Suppressor macrophage treated with lipopolysaccharide for 1 hour (primary cell): ENCODE measurements at regions not wholly inside any gene's neighbourhood (a gene's known extent, or its start where the extent isn't known, plus 50 kb on each side); places are given as distances from the start of the nearest gene placed in this dataset.

Experiments
- DNase-seq, 3 donors: peaks; one replicate each; pipeline ENCODE4 v3.0.0-alpha.2; 2020 to 2022

DNA sequence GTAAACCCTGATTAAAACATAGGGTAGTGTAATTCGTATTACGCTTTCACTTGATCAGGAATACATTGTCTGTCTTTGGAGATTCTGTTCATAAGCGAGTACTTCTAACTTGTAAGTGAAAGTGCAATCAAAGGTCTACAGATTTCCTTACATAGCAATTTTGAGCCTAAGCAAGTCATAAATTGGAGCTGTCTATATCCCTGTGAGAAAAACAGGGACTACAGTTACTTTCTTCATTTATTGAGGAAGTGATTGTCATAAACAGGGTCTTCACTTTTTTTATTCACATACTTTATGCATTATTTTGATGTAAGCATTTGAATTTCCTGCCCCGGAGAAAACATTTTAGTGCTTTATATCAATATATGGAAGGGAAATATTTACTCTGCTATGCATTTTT lies 670.4 kb downstream of the CBLN2 start:
- no peak for DNase-seq

DNA sequence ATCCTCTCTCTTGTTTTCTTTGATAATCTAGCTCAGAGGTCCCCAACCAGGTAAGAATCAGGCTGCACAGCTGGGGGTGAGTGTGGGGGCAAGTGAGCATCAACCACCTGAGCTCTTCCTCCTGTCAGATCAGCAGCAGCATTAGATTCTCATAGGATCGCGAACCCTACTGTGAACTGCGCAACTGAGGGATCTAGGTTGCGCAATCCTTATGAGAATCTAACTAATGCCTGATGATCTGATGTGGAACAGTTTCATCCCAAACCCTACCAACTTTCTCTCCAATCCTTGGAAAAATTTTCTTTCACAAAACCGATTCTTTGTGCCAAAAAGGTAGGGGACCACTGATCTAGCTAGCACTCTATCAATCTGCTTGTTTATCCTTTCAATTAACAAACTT lies 678.3 kb downstream of the CBLN2 start:
- no peak for DNase-seq

DNA sequence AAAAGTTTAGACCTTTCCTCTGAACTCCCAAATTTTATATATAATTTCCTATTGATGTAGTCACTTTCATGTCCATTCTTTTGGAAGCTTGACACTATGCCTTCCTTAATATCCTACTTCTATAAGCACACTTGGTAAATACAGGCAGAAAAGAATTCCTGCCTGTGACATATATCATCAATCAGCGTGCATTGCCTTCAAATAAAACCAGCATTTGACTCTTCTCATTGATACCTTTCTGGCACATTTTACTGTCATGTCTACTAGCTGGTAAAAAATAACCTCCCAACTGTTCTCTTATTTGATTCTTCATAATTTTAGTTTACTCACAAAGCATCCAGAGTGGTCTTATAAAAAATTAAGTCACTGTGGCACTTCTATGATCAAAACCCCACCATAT lies 693.5 kb downstream of the CBLN2 start:
- DNase-seq, result no peak

DNA sequence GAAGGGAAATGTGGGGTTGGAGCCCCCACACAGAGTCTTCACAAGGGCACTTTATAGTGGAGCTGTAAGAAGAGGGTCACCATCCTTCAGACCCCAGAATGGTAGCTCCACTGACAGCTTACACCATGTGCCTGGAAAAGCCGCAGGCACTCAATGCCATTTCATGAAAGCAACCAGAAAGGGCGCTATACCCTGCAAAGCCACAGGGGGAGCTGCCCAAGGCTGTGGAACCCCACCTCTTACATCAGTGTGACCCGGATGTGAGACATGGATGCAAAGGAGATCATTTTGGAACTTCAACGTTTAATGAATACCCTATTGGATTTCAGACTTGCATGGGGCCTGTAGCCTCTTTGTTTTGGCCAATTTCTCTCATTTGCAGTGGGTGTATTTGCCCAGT lies 694.7 kb downstream of the CBLN2 start:
- no peak for DNase-seq

DNA sequence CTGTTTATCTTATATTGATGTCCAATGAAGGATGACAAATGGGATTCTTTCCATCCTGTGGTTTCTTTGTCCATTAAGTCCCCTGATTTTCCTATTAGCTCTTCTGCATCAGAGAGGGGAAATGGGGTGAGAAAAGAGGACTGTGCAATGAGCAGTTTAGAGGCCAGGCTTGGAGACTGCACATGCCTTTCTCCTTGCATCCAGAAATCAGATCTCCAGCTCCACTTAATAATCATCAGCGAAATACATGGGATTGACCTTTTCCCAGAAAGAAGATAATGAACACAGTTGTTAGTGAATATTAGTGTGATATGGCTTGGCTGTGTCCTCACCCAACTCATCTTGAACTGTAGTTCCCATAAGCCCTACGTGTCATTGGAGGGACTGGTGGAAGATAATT lies 697.4 kb downstream of the CBLN2 start:
- DNase-seq, result no peak

DNA sequence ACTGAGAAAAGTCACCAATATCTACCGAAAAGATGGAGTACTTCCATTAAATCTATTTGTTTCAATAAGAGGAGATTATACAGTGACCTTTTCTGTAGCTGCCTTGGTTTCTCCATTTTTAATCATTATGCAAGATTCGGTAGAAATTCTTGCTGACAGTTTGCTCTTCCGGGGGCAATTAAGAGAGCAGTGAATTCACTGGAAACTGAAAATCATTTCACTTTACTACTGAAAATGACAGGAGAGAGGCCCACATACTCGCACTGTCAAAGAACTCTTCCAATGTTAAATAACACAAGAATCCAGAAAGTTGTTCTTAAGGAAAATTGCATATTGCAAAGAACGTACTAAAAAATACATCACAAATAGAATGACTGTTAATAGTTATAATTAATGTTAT lies 699.3 kb downstream of the CBLN2 start:
- DNase-seq, result no peak

DNA sequence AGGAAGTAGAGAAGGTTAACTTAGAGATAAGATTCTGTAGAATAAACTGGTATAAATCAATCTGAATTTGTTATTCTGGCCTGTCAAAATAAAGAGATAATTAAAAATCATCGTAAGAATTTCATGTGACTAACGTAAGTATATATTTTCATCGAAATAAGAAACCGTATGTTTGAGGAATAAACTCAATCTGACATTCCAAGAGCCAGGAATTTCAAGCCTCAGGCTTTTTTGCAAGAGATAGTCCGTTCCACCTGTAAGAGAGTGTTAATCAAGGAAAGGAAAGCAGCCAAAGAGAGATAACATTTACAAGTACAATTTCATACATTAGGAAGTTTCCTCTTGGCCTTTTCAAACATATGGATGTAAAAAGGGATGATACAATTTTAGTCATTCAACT lies 701.5 kb downstream of the CBLN2 start:
- DNase-seq, result no peak

DNA sequence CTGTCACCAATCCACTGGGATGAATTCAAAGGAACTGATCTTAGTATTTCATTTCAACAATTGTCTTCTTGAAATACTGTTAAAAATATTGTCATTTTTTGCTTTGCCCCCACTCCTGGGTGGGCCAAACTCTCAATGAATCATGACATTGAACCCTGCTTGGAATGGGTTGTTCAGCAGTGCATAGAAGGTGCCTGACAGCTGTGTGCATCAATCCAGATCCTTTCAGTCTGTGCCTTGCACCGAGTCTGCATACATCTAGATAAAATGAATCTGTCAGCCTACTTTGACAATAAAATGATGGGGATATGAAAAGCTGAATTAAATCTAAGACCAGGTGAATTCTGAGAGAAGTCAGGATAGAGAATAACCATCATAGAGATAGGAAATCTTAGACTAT lies 706.6 kb downstream of the CBLN2 start:
- no peak for DNase-seq

DNA sequence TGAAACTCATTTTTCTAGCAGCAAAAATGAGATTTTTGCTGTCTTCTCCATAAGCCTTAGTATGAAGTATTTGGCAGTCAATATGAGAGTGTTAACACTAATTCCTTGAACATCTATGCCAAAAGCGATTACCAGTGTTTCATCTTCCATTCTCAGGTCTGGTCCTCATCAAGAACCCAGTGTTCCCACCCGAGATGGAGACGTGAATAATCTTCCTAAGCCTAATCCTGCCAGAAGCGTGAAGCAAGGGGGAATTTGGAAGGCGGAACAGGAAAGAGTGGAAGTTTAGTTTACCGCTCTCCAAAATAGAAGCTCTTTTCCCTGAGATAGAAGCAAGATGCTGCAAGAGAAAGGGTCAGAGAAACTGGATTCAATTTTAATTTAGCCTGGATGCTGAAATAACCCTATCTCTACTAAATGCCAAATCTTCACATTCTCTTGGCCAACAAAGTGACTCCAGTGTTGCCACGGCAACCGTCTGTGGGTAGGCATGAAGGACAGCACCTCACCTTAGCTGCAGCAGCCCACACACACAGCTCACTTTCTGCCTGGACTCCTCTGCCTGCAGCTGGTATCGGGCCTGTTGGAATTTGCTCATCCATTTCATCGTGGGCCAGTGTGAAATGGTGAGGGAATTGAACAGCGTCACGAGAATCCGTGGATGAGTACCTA lies 711.1 kb downstream of the CBLN2 start:
- DNase-seq, result no peak

DNA sequence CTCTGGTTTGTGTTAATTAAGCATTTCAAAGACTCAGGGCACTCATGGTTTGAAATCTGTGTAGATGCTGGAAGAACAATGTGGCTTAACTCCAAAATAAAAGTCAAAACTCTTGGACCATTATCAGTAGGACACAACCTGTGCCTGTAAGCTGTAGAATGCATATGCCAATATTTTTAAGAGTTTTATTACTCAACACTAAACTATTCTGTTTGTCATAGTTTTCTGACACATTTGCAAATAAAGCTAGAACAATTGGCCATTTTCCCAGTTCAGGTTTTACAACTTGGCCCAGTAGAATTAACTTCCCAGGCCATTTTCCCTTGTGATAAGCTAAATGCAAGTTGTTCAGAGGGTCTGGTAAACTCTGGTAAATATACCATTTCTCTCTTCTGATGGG lies 713.1 kb downstream of the CBLN2 start:
- DNase-seq, result no peak

DNA sequence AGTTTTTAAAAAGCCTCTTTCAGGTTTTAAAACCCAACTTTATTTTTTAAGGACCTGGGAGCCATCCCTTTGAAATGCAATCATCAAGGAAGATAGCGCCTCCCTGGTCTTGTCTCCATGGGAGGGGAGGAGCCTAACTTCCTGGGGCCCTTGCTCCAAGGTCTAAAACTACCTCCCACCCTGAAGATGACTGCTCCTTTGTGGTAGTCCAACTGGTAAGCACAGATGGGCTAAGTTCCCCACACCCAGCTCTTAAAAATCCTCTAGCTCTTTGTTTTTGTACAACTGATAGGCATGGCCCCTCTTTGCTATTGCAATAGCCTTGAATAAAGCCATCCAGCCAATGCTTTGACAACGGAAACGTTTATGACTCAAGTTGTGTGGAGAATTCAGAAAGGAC lies 716.8 kb downstream of the CBLN2 start:
- DNase-seq, result no peak

DNA sequence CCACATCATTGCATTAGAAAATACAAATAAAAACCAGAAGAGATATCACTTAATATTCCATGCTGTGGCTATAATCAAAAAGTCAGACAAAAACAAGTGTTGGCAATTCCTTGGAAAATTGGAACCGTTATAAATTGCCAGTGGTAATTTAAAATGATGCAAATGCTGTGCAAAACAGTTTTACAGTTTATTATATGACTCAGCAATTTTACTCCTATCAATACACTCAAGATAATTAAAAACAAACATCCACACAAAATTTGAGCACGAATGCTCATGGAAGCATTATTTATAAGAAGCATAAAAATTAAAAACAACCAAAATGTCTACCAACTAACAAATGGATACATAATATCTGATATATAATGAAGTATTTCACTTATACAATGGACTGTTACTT lies 728.8 kb downstream of the CBLN2 start:
- DNase-seq, result no peak

DNA sequence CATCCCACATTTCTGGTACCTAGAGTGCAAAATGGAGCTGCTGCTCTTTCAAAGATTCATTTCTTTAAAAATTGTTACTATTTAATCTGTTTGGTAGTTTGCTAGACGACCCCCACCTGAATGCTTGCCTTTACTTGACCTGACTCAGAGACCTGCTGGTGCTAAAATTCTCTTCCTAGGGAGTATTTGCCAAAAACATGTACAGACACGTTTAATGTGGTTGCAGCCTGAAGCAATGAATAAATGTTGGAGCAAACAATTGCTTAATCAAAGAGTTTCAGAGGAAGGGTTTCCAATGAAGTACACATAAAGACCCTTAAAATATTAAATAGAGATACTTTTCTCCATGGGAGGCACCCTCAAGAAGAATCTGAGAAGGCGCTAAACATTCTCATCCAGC lies 734.4 kb downstream of the CBLN2 start:
- DNase-seq, result no peak

DNA sequence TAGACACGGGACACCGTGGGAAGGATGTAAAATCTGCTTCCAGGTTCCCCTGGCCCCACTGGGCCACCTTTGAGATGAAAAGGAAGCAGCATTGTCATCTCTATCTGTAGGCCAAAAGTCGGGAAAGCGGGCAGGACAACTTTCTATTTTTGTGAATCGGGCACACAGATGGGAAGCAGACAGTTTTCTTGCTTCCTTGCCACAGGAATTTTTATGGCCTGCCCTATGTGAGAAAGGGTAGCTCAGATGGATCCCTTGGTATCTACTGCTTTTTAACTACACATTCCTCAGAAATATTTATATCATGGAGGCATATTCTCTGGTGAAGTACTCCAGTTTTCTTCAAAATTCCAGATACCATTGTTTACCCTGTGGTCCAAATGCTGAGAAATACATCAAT lies 735.5 kb downstream of the CBLN2 start:
- no peak for DNase-seq

DNA sequence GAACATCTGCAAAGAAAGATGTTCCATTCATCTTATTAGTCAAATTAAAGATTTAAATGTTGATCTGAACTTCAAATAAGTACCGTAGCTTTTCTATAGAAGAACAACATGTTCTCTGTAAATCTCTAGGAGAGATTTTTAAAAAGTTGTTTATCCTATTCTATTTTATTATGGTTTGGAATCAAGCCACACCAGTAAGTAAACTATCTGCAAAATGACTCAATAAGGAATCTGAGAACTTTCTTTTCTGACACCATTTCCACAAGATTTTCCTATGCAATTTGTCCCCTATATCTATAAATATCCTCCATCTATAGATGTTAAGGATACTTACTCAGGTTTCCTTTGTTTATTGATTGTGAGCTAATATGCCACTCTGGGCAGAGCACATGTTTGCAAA lies 736.6 kb downstream of the CBLN2 start:
- no peak for DNase-seq

DNA sequence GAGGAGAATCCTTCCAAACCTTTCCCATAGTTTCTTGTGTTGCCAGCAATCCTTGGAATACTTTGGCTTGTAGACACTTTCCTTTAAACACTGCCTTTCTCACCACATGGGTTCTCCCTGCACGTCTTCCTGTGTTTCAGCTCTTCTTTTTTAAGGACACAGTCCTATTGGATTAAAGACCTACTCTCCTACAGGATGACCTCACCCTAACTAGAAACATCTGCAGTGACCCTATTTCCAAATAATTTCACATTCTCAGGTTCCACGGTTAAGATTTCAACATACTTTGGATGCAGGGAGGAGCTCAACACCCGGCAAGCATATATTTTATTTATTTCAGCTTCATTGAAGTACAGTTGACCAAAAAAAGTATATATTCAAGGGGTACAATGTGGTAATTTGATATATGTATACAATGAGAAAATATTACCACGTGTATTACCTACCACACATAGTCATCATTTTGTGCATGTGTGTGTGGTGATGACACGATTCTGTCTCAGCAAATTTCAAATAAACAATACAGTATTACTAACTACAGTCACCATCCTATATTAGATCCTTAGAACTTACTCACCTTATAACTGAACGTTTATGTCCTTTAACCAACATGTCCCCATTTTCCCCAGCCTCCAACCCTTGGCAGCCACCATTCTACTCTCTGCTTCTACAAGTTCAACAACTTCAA lies 745.0 kb downstream of the CBLN2 start:
- DNase-seq, result no peak

DNA sequence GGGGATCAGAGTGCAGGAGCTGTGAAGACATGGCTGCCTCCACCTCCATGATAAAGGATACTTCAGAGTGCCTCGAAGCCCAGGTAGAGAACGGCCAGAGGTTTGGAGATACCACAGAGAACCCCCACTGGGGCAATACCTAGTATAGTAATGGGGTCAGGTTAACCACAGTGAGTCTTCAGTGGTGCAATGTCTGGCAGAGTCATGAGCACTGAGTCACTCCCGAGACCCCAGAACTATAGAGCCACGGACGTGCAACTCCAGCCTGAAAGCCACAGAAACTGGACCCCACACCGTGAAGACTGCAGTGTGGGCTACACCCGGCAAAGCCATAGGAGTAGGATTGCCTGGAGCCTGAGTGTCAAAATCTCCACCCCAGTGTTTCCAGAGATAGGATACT lies 746.6 kb downstream of the CBLN2 start:
- no peak for DNase-seq

DNA sequence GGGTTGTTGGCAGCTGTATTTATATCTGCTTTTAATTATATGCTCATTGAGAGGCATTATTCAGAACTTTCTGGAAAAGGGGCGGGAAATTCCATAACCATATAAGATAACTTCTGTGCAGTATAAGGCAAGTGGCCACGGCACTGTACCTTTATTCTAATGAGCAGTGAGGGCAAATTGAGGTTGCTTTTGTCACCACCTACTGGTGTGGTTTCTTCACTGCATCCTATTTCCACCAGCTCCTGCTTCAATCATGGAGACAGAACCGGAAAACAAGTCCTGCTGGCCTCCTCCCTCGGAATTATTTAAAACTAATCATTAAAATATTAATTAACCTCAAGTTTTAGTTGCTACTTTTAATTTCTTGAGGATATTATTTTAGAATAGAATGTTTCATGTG lies 759.4 kb downstream of the CBLN2 start:
- peak in 2 of 3 donors; percentile 1 to 6 for DNase-seq

DNA sequence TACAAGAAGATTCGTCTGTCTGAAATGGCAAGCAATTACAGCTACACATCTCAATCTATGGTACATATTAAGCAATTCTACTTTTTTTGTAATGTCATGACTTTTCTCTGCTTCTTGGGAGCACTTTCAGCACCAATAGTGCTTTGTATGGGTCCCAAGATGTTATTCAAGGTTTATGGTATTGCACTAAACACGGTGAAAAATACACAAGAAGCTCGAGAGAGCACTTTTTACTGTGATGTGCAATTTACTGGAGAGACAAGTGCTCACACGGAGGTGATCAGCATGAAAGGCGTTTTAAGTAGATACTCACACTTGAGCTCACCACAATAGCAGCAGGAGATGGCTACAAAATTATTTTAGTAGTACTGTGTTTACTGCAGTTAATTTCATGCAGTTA lies 783.6 kb downstream of the CBLN2 start:
- no peak for DNase-seq

DNA sequence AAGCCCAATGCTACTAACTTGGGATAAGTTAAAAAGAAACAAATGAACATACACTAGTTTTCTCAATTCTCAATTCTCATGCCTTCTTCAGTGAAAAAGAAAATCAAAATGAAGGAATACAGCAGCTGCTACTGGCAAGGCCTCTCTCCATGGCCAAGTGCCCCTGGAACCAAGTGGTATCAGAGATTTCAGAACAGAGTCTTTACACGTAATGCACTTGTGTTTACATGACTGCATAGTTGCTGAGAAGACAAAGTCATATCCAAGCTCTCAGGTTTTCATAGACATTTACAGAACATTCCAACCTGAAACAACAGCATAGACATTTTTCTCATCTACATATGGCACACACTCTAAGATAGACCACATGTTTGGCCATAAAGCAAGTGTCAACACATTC lies 789.9 kb downstream of the CBLN2 start:
- no peak for DNase-seq

DNA sequence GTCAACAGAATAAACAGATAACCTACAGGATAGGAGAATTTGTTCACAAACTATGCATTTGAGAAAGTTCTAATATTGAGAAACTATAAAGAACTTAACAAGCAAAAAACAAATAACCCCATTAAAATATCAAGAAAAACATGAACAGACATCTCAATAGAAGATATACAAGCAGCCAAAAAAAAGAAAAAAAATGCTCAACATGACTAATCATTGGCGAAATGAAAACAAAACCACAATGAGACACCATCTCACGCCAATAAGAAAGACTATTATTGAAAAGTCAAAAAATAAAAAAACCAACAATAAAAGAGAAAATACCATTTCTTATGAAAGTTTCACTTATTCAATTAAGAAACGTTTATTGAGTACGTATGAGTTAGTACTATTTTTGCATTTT lies 800.5 kb downstream of the CBLN2 start:
- DNase-seq, result no peak

DNA sequence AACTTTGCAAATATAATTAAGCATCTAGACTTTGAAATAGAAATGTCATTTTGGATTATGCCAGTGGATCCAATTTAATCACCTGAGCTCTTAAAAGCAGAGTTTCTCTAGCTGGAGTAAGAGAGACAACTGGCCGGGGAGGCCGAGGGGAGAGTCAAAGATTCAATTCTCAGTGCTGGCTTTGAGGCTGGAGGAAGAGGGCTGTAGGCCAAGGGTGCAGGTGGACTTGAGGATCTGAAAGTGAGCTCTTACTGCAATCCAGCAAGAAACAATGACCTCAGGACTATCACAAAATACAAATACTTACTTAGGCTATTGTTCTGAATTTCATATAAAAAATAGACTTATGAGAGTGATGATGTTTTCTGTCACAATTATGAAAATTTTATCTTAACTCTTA lies 814.5 kb downstream of the CBLN2 start:
- DNase-seq, result no peak

DNA sequence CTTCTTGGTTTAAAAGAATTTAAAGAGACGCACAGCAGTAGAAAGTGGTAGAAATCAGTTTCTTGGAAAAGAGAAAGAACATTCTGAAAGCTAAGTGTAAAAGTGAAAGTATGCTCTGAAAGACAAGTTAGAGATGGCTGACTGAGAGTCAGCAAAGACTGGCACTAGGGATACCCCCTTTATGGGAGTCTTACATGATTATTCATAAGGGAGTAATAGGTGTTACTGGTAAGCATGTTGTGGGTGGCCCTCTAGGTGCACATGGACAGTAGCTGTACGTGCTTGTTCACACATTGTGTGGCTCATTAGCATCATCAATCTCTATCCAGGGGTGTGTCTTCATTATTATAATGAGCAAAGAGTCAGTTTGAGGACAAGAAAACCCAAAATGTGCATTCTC lies 816.2 kb downstream of the CBLN2 start:
- no peak for DNase-seq

DNA sequence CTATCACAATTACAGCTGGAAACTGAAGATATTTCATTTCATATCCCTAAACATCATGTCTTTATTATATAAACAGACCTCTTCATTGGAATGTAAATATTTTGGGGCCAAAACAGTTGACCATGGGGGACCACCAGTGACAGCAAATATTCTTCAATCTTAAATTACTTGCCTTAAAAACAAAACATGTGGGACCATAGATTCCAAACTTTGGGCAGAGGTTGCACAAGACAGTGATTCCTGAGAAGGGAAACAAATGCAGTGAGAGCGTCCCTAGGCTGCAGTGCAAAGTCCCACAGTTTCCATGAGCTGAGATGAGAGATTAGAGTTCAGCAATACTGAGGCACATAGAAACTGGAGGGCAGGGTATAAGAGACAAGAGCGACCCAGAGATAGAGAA lies 818.9 kb downstream of the CBLN2 start:
- no peak for DNase-seq

DNA sequence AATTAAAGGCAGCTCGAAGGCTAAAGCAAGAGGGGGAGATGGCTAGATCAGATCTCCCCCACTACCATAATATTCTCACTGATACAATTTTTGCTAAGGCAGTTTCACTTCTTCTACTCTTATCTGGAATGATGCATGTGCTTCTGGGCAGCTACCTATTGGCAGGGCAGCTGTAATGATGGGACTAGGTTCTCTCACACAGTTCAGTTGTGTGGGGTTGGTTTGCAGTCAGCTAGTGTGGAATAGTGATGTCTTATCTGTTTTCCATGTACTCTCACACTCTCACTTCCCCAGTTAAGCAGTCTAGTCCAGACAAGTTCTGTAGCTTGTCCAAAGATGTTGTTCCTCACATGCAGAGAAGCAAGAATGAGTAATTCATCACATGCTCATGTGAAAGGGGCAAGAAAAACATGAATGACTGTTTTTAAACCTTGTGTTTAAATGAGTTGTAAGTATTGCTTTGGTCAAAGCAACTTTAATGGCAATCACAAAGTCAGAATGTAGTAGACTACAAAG lies 836.1 kb downstream of the CBLN2 start:
- no peak for DNase-seq
